ENCODE measurements at regions not wholly inside any gene's neighbourhood (a gene's known extent, or its start where the extent isn't known, plus 50 kb on each side); places are given as distances from the start of the nearest gene placed in this dataset.

GRCh38 chr13:97884707-97885468 lies 68.6 kb upstream of the IPO5 start (continued):
- TF ChIP-seq, protein P1, sequence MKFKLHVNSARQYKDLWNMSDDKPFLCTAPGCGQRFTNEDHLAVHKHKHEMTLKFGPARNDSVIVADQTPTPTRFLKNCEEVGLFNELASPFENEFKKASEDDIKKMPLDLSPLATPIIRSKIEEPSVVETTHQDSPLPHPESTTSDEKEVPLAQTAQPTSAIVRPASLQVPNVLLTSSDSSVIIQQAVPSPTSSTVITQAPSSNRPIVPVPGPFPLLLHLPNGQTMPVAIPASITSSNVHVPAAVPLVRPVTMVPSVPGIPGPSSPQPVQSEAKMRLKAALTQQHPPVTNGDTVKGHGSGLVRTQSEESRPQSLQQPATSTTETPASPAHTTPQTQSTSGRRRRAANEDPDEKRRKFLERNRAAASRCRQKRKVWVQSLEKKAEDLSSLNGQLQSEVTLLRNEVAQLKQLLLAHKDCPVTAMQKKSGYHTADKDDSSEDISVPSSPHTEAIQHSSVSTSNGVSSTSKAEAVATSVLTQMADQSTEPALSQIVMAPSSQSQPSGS (IDR thresholded peaks at IDR 0.05; ENCODE audit: low read length): no peak
- TF ChIP-seq BCL11A (IDR thresholded peaks at IDR 0.05; ENCODE audit: low read depth in 2 of 2, low read length in 2 of 2) (no peak), POU5F1 (IDR thresholded peaks at IDR 0.05; ENCODE audit: low read depth, low read length) (no peak), GABPA (IDR thresholded peaks at IDR 0.05; ENCODE audit: borderline replicate concordance, insufficient read depth, low read length) (no peak), CBX5 (IDR thresholded peaks at IDR 0.05; ENCODE audit: low read depth, low read length) (no peak), SUZ12 (IDR thresholded peaks at IDR 0.05; ENCODE audit: low read length) (no peak), JUND (IDR thresholded peaks at IDR 0.05; ENCODE audit: low read length) (no peak), HDAC6 (IDR thresholded peaks at IDR 0.05; ENCODE audit: low read depth, low read length) (no peak), CTBP2 (IDR thresholded peaks at IDR 0.05; ENCODE audit: borderline replicate concordance, insufficient read depth, insufficient read length, low read length) (no peak)
